CD4-positive, alpha-beta T cell treated with Interleukin-6 for 4 hours (primary cell): ENCODE measurements at regions not wholly inside any gene's neighbourhood (a gene's known extent, or its start where the extent isn't known, plus 50 kb on each side); places are given as distances from the start of the nearest gene placed in this dataset.
"Not testable (repeated sequence)": the region's sequence is repeated elsewhere in the genome, so short reads cannot be mapped to it uniquely, and the experiment has no call there.

Experiments used
- DNase-seq: peaks from one replicate; pipeline ENCODE4 v3.0.0-alpha.2; 2020; ENCODE audit warnings: mixed read lengths

GRCh38 chr2:226467221-226467620, 332.4 kb downstream of the IRS1 start:
- DNase-seq = no peak

GRCh38 chr2:226466589-226466988, 333.0 kb downstream of the IRS1 start:
- DNase-seq = no peak

- DNase-seq = no peak
Observed at GRCh38 chr2:226466124-226466523, 333.5 kb downstream of the IRS1 start.

GRCh38 chr2:226464380-226464779, 335.2 kb downstream of the IRS1 start:
- no peak for DNase-seq

- no peak for DNase-seq
Observed at GRCh38 chr2:226463154-226463553, 336.5 kb downstream of the IRS1 start.

GRCh38 chr2:226461981-226462380, 337.6 kb downstream of the IRS1 start:
- no peak for DNase-seq

- DNase-seq = not testable (repeated sequence)
Observed at GRCh38 chr2:226456144-226456543, 343.5 kb downstream of the IRS1 start.

- DNase-seq = no peak
Observed at GRCh38 chr2:226452768-226453167, 346.9 kb downstream of the IRS1 start.

- no peak for DNase-seq
Observed at GRCh38 chr2:226451486-226451885, 348.1 kb downstream of the IRS1 start.

GRCh38 chr2:226450141-226450540, 349.5 kb downstream of the IRS1 start:
- DNase-seq = no peak

GRCh38 chr2:226447338-226448300, 352.0 kb downstream of the IRS1 start:
- no peak for DNase-seq

- no peak for DNase-seq
Observed at GRCh38 chr2:226446406-226447001, 353.1 kb downstream of the IRS1 start.

GRCh38 chr2:226445216-226445861, 354.3 kb downstream of the IRS1 start:
- no peak for DNase-seq

GRCh38 chr2:226443112-226443511, 356.5 kb downstream of the IRS1 start:
- no peak for DNase-seq

GRCh38 chr2:226440127-226440918, 359.3 kb downstream of the IRS1 start:
- no peak for DNase-seq

- DNase-seq = no peak
Observed at GRCh38 chr2:226439337-226439736, 360.3 kb downstream of the IRS1 start.

- DNase-seq = no peak
Observed at GRCh38 chr2:226435146-226435545, 364.5 kb downstream of the IRS1 start.

- DNase-seq = no peak
Observed at GRCh38 chr2:226434702-226435101, 364.9 kb downstream of the IRS1 start.

GRCh38 chr2:226431288-226431948, 368.2 kb downstream of the IRS1 start:
- DNase-seq = no peak

- DNase-seq = no peak
Observed at GRCh38 chr2:226429476-226429875, 370.1 kb downstream of the IRS1 start.

- DNase-seq = no peak
Observed at GRCh38 chr2:226427538-226428307, 371.9 kb downstream of the IRS1 start.
